Sigmoid colon (tissue), 6 donors: ENCODE measurements at regions not wholly inside any gene's neighbourhood (a gene's known extent, or its start where the extent isn't known, plus 50 kb on each side); places are given as distances from the start of the nearest gene placed in this dataset.

Experiments
- DNase-seq: peaks from one replicate; pipeline ENCODE4 v3.0.0-alpha.2; 2019
- H3K27ac ChIP-seq, 4 donors: fragments of 200-600 bp; sonication (generic); one replicate each; pipeline ENCODE4 v1.5.1; 2016 to 2019; ENCODE audit warnings: mild to moderate bottlenecking in 1 of 4
- H3K27me3 ChIP-seq, 3 donors: fragments of 200-600 bp; sonication (generic); one replicate each; pipeline ENCODE4 v1.5.1; 2019; ENCODE audit warnings: mild to moderate bottlenecking in 1 of 3
- H3K36me3 ChIP-seq, 4 donors: fragments of 200-600 bp; sonication (generic); one replicate each; pipeline ENCODE4 v1.5.1; 2016 to 2019
- H3K4me1 ChIP-seq, 4 donors: fragments of 200-600 bp; sonication (generic); one replicate each; pipeline ENCODE4 v1.5.1; 2017 to 2019
- H3K4me3 ChIP-seq, 4 donors: fragments of 200-600 bp; sonication (generic); one replicate each; pipeline ENCODE4 v1.5.1; 2017 to 2019; ENCODE audit warnings: mild to moderate bottlenecking in 2 of 4, moderate library complexity in 1 of 4
- H3K9me3 ChIP-seq, 4 donors: fragments of 200-600 bp in 3 of 4; sonication (generic) in 3 of 4; one replicate each; pipeline versions ENCODE4 v1.5.1 to v1.6.1; 2013 to 2019
- EP300 ChIP-seq, 4 donors: sonication (generic); formaldehyde crosslinking; IDR thresholded peaks; one replicate each; pipeline ENCODE4 v1.6.1; 2017; ENCODE audit warnings: antibody characterized with exemption in 4 of 4
- POLR2A ChIP-seq, 2 donors: fragments of 450-650 bp; IDR thresholded peaks; one replicate each; pipeline ENCODE4 v1.6.1; 2016; ENCODE audit warnings: antibody characterized with exemption in 2 of 2, mild to moderate bottlenecking in 2 of 2, moderate library complexity in 2 of 2
- POLR2AphosphoS5 ChIP-seq, 4 donors: sonication (generic); formaldehyde crosslinking; IDR thresholded peaks; one replicate each; pipeline ENCODE4 v1.6.1; 2017; ENCODE audit warnings: antibody characterized with exemption in 4 of 4
- WGBS, 2 donors: extraction: QIAGEN DNeasy Blood & Tissue Kit; methylation state at CpG; one replicate each; pipeline ENCODE4 v1.1.7; 2013; 5-methylcytosine and 5-hydroxymethylcytosine counted together
- intact Hi-C: fragments of 100-400 bp; cut with DNase I; formaldehyde crosslinking; loops from one replicate; pipeline ENCODE4 v1.15.1; 2023
- TF ChIP-seq, protein P1 (sequence below), 4 experiments: fragments of 450-650 bp in 3 of 4; fragments of 200-600 bp in 1 of 4; IDR thresholded peaks; one replicate each; pipeline ENCODE4 v1.5.1; 2016 to 2019; ENCODE audit warnings: antibody characterized with exemption in 4 of 4, mild to moderate bottlenecking in 3 of 4, moderate library complexity in 2 of 4
- donor health status: healthy with polysubstance abuse.
- donor health status: healthy.

DNA sequence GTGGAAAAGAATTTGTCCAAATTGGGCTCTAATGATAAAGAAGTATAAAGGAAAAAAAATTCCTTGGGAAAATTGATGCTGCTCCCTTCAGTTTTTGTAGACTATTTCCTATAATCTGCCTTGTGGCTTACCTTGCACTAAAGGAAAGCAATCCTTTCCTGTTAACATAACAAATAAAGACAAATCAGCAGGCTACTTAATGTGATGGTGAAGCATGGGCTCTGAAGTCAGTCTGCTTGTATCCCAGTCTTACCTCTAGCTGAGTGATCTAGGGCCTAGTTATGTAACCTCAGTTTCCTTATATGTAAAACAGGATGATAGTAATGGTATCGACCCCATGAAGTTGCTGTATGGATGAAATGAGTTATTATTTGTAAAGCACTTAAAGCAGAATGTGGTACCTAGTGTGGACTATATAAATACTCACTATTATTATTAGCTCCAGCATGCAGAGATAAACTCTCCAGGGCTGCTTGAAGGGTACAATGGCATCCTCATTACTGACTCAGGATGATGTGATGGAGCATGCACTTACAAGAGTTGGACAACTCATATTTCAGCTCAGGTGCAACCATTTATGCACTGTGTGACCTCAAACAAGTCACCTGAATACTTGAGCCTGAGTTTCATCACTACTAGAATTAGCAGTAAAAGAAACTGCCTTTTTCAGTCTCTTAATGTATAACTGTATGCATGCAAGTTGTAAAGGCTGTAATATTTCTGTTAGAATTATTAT is 156.1 kb downstream of the DKK1 start:
- no peak overlapping the region for H3K4me3 ChIP-seq
- H3K9me3 ChIP-seq = no peaks in the 10 kb centered on the region
- H3K27me3 ChIP-seq = no peaks in the 10 kb centered on the region
- TF ChIP-seq POLR2AphosphoS5 (IDR thresholded peaks at IDR 0.05) = no peak
- TF ChIP-seq, protein P1, sequence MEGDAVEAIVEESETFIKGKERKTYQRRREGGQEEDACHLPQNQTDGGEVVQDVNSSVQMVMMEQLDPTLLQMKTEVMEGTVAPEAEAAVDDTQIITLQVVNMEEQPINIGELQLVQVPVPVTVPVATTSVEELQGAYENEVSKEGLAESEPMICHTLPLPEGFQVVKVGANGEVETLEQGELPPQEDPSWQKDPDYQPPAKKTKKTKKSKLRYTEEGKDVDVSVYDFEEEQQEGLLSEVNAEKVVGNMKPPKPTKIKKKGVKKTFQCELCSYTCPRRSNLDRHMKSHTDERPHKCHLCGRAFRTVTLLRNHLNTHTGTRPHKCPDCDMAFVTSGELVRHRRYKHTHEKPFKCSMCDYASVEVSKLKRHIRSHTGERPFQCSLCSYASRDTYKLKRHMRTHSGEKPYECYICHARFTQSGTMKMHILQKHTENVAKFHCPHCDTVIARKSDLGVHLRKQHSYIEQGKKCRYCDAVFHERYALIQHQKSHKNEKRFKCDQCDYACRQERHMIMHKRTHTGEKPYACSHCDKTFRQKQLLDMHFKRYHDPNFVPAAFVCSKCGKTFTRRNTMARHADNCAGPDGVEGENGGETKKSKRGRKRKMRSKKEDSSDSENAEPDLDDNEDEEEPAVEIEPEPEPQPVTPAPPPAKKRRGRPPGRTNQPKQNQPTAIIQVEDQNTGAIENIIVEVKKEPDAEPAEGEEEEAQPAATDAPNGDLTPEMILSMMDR (IDR thresholded peaks at IDR 0.05) = no peak
- no peak for TF ChIP-seq POLR2A (IDR thresholded peaks at IDR 0.05)
- no peak for TF ChIP-seq EP300 (IDR thresholded peaks at IDR 0.05)
- no peaks in the 10 kb centered on the region for H3K36me3 ChIP-seq
- H3K27ac ChIP-seq = no peak overlapping the region
- 85 to 88% methylated on average over 1 of the region's 1 CpG for WGBS, 2 donors
- DNase-seq = no peak
- intact Hi-C loops = no loop called here
- no peaks in the 10 kb centered on the region for H3K4me1 ChIP-seq

- H3K27me3 ChIP-seq = no peaks in the 10 kb centered on the region
- H3K27ac ChIP-seq = no peak overlapping the region
- H3K4me3 ChIP-seq = no peak overlapping the region
- H3K4me1 ChIP-seq = no peaks in the 10 kb centered on the region
- DNase-seq = no peak
- no peaks in the 10 kb centered on the region for H3K9me3 ChIP-seq
- intact Hi-C loops = no loop called here
- TF ChIP-seq, protein P1 (IDR thresholded peaks at IDR 0.05) = no peak
- TF ChIP-seq POLR2A (IDR thresholded peaks at IDR 0.05) = no peak
- no peak for TF ChIP-seq EP300 (IDR thresholded peaks at IDR 0.05)
- TF ChIP-seq POLR2AphosphoS5 (IDR thresholded peaks at IDR 0.05) = no peak
- no peaks in the 10 kb centered on the region for H3K36me3 ChIP-seq
- 32 to 69% methylated on average over 5 of the region's 5 CpGs for WGBS, 2 donors
Measured at GRCh38 chr10:52472406-52473146, 158.5 kb downstream of the DKK1 start.

GRCh38 chr10:52474265-52474664 is 160.2 kb downstream of the DKK1 start:
- no peak overlapping the region for H3K27ac ChIP-seq
- H3K27me3 ChIP-seq = no peaks in the 10 kb centered on the region
- intact Hi-C loops = no loop called here
- no peaks in the 10 kb centered on the region for H3K36me3 ChIP-seq
- no peak overlapping the region for H3K4me3 ChIP-seq
- 66 to 85% methylated on average over 2 of the region's 2 CpGs for WGBS, 2 donors
- no peak for DNase-seq
- TF ChIP-seq EP300 (IDR thresholded peaks at IDR 0.05) (no peak), POLR2AphosphoS5 (IDR thresholded peaks at IDR 0.05) (no peak), POLR2A (IDR thresholded peaks at IDR 0.05) (no peak)
- TF ChIP-seq, protein P1 (IDR thresholded peaks at IDR 0.05) = no peak
- H3K4me1 ChIP-seq = no peaks in the 10 kb centered on the region
- no peaks in the 10 kb centered on the region for H3K9me3 ChIP-seq

DNA sequence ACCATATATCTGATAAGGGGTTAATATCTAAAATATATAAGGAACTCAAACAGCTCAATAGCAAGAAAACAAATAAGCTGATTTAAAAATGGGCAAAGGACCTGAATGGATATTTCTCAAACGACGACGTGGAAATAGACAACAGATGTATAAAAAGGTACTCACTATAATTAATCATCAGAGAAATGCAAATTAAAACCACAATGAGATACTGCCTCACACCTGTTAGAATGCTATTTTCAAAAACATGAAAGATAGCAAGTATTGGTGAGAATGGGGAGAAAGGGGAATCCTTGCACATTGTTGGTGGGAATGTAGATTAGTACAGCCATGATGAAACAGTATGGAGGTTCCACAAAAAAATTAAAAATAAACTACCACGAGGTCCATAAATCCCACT is 163.2 kb downstream of the DKK1 start:
- Histone ChIP-seq H3K27me3 (no peaks in the 10 kb centered on the region), H3K4me1 (no peaks in the 10 kb centered on the region), H3K36me3 (no peaks in the 10 kb centered on the region), H3K9me3 (no peaks in the 10 kb centered on the region), H3K27ac (no peak overlapping the region), H3K4me3 (no peak overlapping the region)
- intact Hi-C loops = no loop called here
- 76 to 85% methylated on average over 4 of the region's 4 CpGs for WGBS, 2 donors
- no peak for DNase-seq
- TF ChIP-seq, protein P1 (IDR thresholded peaks at IDR 0.05) = no peak
- no peak for TF ChIP-seq EP300 (IDR thresholded peaks at IDR 0.05)
- TF ChIP-seq POLR2A (IDR thresholded peaks at IDR 0.05) = no peak
- no peak for TF ChIP-seq POLR2AphosphoS5 (IDR thresholded peaks at IDR 0.05)
